ENCODE measurements at regions not wholly inside any gene's neighbourhood (a gene's known extent, or its start where the extent isn't known, plus 50 kb on each side); places are given as distances from the start of the nearest gene placed in this dataset.

- no peak for TF ChIP-seq SP1 (IDR thresholded peaks at IDR 0.05; ENCODE audit: low read depth)
- no peak for TF ChIP-seq EGR1 (IDR thresholded peaks at IDR 0.05; ENCODE audit: low read depth)
- TF ChIP-seq CTCF (IDR thresholded peaks at IDR 0.05 in 2 of 3, conservative IDR thresholded peaks at IDR 0.05 in 1 of 3; ENCODE audit: borderline replicate concordance in 1 of 3, insufficient read depth in 1 of 3, low read depth in 2 of 3, low read length in 2 of 3): no peak
- no peak for TF ChIP-seq ELF1 (IDR thresholded peaks at IDR 0.05; ENCODE audit: borderline replicate concordance, low read depth)
These were observed 225.0 kb upstream of the P2RY1 start for GRCh38 chr3:152609891-152610290.
